ENCODE measurements at regions not wholly inside any gene's neighbourhood (a gene's known extent, or its start where the extent isn't known, plus 50 kb on each side); places are given as distances from the start of the nearest gene placed in this dataset.

DNA sequence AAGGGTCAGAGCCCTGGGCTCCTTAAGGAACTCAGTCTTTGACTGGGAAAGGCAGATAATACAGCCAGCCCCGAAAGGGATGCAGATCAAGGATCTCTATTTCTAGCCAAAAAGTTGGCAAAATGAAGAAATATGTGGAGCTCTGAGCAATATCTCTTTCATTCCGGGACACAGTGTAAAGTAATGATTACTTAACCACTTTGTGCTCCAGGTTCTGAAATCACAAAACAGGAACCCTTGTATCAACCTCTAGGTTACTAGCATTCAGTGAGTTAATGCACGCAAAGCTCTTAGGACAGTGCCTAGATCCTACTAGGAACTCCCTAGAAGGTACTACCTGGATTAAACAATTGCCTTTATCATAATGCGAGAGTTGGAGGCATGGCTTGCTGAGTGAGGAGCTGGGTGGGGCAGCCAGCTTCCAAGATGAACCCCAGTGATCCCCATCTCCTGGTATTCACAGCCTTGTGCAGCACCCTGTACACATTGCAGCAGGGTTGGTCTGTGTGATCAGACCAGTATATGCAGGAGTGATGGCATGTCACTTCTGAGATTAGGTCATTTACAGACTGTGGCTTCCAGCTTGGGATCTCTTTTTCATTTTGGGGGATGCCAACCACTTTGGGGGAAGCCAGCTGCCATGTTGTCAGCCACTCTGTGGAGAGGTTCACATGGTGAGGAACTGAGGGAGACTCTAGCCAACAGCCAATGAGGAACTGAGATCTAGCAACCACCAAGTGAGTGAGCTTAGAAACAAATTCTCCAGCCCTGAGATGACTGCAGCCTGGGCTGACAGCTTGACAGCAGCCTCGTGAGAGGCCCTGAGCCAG, 103.1 kb upstream of the SLC44A1 start (continued):
- TF ChIP-seq, protein P1, sequence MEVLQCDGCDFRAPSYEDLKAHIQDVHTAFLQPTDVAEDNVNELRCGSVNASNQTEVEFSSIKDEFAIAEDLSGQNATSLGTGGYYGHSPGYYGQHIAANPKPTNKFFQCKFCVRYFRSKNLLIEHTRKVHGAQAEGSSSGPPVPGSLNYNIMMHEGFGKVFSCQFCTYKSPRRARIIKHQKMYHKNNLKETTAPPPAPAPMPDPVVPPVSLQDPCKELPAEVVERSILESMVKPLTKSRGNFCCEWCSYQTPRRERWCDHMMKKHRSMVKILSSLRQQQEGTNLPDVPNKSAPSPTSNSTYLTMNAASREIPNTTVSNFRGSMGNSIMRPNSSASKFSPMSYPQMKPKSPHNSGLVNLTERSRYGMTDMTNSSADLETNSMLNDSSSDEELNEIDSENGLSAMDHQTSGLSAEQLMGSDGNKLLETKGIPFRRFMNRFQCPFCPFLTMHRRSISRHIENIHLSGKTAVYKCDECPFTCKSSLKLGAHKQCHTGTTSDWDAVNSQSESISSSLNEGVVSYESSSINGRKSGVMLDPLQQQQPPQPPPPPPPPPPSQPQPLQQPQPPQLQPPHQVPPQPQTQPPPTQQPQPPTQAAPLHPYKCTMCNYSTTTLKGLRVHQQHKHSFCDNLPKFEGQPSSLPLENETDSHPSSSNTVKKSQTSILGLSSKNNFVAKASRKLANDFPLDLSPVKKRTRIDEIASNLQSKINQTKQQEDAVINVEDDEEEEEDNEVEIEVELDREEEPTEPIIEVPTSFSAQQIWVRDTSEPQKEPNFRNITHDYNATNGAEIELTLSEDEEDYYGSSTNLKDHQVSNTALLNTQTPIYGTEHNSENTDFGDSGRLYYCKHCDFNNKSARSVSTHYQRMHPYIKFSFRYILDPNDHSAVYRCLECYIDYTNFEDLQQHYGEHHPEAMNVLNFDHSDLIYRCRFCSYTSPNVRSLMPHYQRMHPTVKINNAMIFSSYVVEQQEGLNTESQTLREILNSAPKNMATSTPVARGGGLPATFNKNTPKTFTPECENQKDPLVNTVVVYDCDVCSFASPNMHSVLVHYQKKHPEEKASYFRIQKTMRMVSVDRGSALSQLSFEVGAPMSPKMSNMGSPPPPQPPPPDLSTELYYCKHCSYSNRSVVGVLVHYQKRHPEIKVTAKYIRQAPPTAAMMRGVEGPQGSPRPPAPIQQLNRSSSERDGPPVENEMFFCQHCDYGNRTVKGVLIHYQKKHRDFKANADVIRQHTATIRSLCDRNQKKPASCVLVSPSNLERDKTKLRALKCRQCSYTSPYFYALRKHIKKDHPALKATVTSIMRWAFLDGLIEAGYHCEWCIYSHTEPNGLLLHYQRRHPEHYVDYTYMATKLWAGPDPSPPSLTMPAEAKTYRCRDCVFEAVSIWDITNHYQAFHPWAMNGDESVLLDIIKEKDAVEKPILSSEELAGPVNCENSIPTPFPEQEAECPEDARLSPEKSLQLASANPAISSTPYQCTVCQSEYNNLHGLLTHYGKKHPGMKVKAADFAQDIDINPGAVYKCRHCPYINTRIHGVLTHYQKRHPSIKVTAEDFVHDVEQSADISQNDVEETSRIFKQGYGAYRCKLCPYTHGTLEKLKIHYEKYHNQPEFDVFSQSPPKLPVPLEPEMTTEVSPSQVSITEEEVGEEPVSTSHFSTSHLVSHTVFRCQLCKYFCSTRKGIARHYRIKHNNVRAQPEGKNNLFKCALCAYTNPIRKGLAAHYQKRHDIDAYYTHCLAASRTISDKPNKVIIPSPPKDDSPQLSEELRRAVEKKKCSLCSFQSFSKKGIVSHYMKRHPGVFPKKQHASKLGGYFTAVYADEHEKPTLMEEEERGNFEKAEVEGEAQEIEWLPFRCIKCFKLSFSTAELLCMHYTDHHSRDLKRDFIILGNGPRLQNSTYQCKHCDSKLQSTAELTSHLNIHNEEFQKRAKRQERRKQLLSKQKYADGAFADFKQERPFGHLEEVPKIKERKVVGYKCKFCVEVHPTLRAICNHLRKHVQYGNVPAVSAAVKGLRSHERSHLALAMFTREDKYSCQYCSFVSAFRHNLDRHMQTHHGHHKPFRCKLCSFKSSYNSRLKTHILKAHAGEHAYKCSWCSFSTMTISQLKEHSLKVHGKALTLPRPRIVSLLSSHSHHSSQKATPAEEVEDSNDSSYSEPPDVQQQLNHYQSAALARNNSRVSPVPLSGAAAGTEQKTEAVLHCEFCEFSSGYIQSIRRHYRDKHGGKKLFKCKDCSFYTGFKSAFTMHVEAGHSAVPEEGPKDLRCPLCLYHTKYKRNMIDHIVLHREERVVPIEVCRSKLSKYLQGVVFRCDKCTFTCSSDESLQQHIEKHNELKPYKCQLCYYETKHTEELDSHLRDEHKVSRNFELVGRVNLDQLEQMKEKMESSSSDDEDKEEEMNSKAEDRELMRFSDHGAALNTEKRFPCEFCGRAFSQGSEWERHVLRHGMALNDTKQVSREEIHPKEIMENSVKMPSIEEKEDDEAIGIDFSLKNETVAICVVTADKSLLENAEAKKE (CRISPR knock-in tag; IDR thresholded peaks at IDR 0.05): no peak
- no peak for TF ChIP-seq CREB1 (CRISPR knock-in tag; IDR thresholded peaks at IDR 0.05; ENCODE audit: low read depth)
- TF ChIP-seq, protein P2, sequence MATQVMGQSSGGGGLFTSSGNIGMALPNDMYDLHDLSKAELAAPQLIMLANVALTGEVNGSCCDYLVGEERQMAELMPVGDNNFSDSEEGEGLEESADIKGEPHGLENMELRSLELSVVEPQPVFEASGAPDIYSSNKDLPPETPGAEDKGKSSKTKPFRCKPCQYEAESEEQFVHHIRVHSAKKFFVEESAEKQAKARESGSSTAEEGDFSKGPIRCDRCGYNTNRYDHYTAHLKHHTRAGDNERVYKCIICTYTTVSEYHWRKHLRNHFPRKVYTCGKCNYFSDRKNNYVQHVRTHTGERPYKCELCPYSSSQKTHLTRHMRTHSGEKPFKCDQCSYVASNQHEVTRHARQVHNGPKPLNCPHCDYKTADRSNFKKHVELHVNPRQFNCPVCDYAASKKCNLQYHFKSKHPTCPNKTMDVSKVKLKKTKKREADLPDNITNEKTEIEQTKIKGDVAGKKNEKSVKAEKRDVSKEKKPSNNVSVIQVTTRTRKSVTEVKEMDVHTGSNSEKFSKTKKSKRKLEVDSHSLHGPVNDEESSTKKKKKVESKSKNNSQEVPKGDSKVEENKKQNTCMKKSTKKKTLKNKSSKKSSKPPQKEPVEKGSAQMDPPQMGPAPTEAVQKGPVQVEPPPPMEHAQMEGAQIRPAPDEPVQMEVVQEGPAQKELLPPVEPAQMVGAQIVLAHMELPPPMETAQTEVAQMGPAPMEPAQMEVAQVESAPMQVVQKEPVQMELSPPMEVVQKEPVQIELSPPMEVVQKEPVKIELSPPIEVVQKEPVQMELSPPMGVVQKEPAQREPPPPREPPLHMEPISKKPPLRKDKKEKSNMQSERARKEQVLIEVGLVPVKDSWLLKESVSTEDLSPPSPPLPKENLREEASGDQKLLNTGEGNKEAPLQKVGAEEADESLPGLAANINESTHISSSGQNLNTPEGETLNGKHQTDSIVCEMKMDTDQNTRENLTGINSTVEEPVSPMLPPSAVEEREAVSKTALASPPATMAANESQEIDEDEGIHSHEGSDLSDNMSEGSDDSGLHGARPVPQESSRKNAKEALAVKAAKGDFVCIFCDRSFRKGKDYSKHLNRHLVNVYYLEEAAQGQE (IDR thresholded peaks at IDR 0.05; ENCODE audit: unreplicated experiment): no peak
- TF ChIP-seq, protein P3, sequence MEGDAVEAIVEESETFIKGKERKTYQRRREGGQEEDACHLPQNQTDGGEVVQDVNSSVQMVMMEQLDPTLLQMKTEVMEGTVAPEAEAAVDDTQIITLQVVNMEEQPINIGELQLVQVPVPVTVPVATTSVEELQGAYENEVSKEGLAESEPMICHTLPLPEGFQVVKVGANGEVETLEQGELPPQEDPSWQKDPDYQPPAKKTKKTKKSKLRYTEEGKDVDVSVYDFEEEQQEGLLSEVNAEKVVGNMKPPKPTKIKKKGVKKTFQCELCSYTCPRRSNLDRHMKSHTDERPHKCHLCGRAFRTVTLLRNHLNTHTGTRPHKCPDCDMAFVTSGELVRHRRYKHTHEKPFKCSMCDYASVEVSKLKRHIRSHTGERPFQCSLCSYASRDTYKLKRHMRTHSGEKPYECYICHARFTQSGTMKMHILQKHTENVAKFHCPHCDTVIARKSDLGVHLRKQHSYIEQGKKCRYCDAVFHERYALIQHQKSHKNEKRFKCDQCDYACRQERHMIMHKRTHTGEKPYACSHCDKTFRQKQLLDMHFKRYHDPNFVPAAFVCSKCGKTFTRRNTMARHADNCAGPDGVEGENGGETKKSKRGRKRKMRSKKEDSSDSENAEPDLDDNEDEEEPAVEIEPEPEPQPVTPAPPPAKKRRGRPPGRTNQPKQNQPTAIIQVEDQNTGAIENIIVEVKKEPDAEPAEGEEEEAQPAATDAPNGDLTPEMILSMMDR (conservative IDR thresholded peaks at IDR 0.05; ENCODE audit: low read depth in 2 of 2): no peak
- no peak for TF ChIP-seq POLR2AphosphoS5 (IDR thresholded peaks at IDR 0.05; ENCODE audit: low read depth)
